GM12891 (cell line): ENCODE measurements at regions not wholly inside any gene's neighbourhood (a gene's known extent, or its start where the extent isn't known, plus 50 kb on each side); places are given as distances from the start of the nearest gene placed in this dataset.

Experiments used
- PAX5 ChIP-seq: IDR thresholded peaks from 2 replicates; pipeline ENCODE4 v1.6.1; 2011; ENCODE audit warnings: low read length, moderate library complexity, mild to moderate bottlenecking; ENCODE audit not compliant: insufficient read depth, severe bottlenecking
- POLR2A ChIP-seq: IDR thresholded peaks from 2 replicates; pipeline ENCODE4 v1.6.1; 2011; ENCODE audit warnings: low read depth, low read length, control low read depth
- POLR2AphosphoS5 ChIP-seq: IDR thresholded peaks from 2 replicates; pipeline ENCODE4 v1.6.1; 2011; ENCODE audit warnings: low read depth, low read length, control low read depth
- POU2F2 ChIP-seq: IDR thresholded peaks from 2 replicates; pipeline ENCODE4 v1.6.1; 2011; ENCODE audit warnings: low read depth, mild to moderate bottlenecking, control low read depth, low read length, moderate library complexity
- SPI1 ChIP-seq: IDR thresholded peaks from 2 replicates; pipeline ENCODE4 v1.6.1; 2011; ENCODE audit warnings: low read depth, low read length, control low read depth
- TAF1 ChIP-seq: IDR thresholded peaks from 2 replicates; pipeline ENCODE4 v1.6.1; 2011; ENCODE audit warnings: low read depth, low read length, control low read depth

GRCh38 chr13:62287764-62288163, 872.1 kb upstream of the PCDH20 start:
- TF ChIP-seq POLR2A (no peak), POLR2AphosphoS5 (no peak), POU2F2 (no peak), TAF1 (no peak), SPI1 (no peak), PAX5 (no peak)
